ENCODE measurements at regions not wholly inside any gene's neighbourhood (a gene's known extent, or its start where the extent isn't known, plus 50 kb on each side); places are given as distances from the start of the nearest gene placed in this dataset.

- Histone ChIP-seq H3K9me3 (ENCODE audit: low read length) (peaks cover 26% of the 10 kb centered on the region), H3K9me2 (replicated peaks; ENCODE audit: low read length) (no peaks in the 10 kb centered on the region), H4K20me1 (ENCODE audit: low read length) (no peaks in the 10 kb centered on the region), H3K36me3 (ENCODE audit: low read depth, low read length) (peaks cover 21% of the 10 kb centered on the region), H3F3A (ENCODE audit: low read length, unreplicated experiment) (peaks cover 2% of the 10 kb centered on the region), H3K4me1 (ENCODE audit: insufficient read depth, low read length) (peaks cover 39% of the 10 kb centered on the region), H3K4me3 (ENCODE audit: low read length) (no peak overlapping the region), H3K4me2 (ENCODE audit: low read length) (no peak overlapping the region), H3K27ac (ENCODE audit: low read length) (no peak overlapping the region), H2AFZ (ENCODE audit: low read length) (no peak overlapping the region), H3K27me3 (ENCODE audit: low read length) (no peaks in the 10 kb centered on the region), H3K9ac (ENCODE audit: low read length) (no peak overlapping the region), H3K79me2 (ENCODE audit: low read length) (no peaks in the 10 kb centered on the region)
- CTCF ChIA-PET, result no interaction called here
- ATAC-seq, result no peak
- no peak for TF ChIP-seq CTCF (conservative IDR thresholded peaks at IDR 0.05; ENCODE audit: low read depth, low read length)
- no peak for TF ChIP-seq EZH2 (IDR thresholded peaks at IDR 0.05; ENCODE audit: low read length, unreplicated experiment)
- no peak for TF ChIP-seq EZH2phosphoT487 (IDR thresholded peaks at IDR 0.05; ENCODE audit: borderline replicate concordance, low read length)
- intact Hi-C loops (cut with micrococcal nuclease), result no loop called here
- POLR2A ChIA-PET (ENCODE audit: unreplicated experiment), result no interaction called here
- no peak for DNase-seq
- no TSS peak for BruUV-seq (replicated peaks)
These were observed 340.6 kb downstream of the RND3 start for GRCh38 chr2:150146879-150147278.

DNA sequence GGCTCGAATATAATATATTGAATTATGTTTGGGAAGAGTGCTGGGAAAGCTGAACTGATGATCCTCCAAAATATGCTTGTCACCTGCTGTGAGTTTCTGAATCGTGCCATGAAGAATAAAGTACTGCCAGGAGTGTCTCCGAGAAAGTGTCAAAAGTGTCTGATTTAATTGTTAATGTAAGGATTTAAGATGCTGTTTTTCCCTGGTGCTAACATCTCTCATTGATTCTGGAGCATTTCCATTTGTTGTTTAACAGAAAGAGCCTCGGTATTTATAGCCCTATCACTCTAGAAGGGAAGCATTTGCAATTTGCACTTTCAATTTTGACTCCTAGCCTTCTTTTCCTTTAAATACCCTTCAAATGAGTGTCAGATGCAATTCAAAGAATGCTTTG lies 342.2 kb downstream of the RND3 start:
- no peaks in the 10 kb centered on the region for H4K20me1 ChIP-seq (ENCODE audit: low read length)
- H3F3A ChIP-seq (ENCODE audit: low read length, unreplicated experiment), result peaks cover 10% of the 10 kb centered on the region
- peaks cover 26% of the 10 kb centered on the region for H3K9me3 ChIP-seq (ENCODE audit: low read length)
- CTCF ChIA-PET, result no interaction called here
- H3K4me1 ChIP-seq (ENCODE audit: insufficient read depth, low read length), result peaks cover 54% of the 10 kb centered on the region
- H3K9me2 ChIP-seq (replicated peaks; ENCODE audit: low read length), result no peaks in the 10 kb centered on the region
- no peak overlapping the region for H3K4me2 ChIP-seq (ENCODE audit: low read length)
- H3K36me3 ChIP-seq (ENCODE audit: low read depth, low read length), result peaks cover 21% of the 10 kb centered on the region
- no peaks in the 10 kb centered on the region for H3K79me2 ChIP-seq (ENCODE audit: low read length)
- no TSS peak for BruUV-seq (replicated peaks)
- H3K4me3 ChIP-seq (ENCODE audit: low read length), result no peak overlapping the region
- no peaks in the 10 kb centered on the region for H3K27me3 ChIP-seq (ENCODE audit: low read length)
- POLR2A ChIA-PET (ENCODE audit: unreplicated experiment), result no interaction called here
- no peak overlapping the region for H2AFZ ChIP-seq (ENCODE audit: low read length)
- H3K9ac ChIP-seq (ENCODE audit: low read length), result no peak overlapping the region
- intact Hi-C loops (cut with micrococcal nuclease), result no loop called here
- peak overlapping the region; percentile 98 for H3K27ac ChIP-seq (ENCODE audit: low read length)
- no peak for ATAC-seq
- DNase-seq, result no peak
- TF ChIP-seq EZH2 (IDR thresholded peaks at IDR 0.05; ENCODE audit: low read length, unreplicated experiment), result no peak
- TF ChIP-seq EZH2phosphoT487 (IDR thresholded peaks at IDR 0.05; ENCODE audit: borderline replicate concordance, low read length), result no peak
- TF ChIP-seq CTCF (conservative IDR thresholded peaks at IDR 0.05; ENCODE audit: low read depth, low read length), result no peak

GRCh38 chr2:150144546-150145298 lies 342.7 kb downstream of the RND3 start:
- peak overlapping the region; percentile 82; the same call in 1 of the 2 replicates for H3K9ac ChIP-seq (ENCODE audit: low read length)

More at GRCh38 chr2:150144546-150145298, 342.7 kb downstream of the RND3 start:
- CTCF ChIA-PET, result no interaction called here
- H3K79me2 ChIP-seq (ENCODE audit: low read length), result no peaks in the 10 kb centered on the region
- H4K20me1 ChIP-seq (ENCODE audit: low read length), result no peaks in the 10 kb centered on the region
- no peak for ATAC-seq
- POLR2A ChIA-PET (ENCODE audit: unreplicated experiment), result no interaction called here
- no peak overlapping the region for H3K4me2 ChIP-seq (ENCODE audit: low read length)
- H3K9me3 ChIP-seq (ENCODE audit: low read length), result peaks cover 26% of the 10 kb centered on the region
- peaks cover 57% of the 10 kb centered on the region for H3K4me1 ChIP-seq (ENCODE audit: insufficient read depth, low read length)
- TF ChIP-seq EZH2 (IDR thresholded peaks at IDR 0.05; ENCODE audit: low read length, unreplicated experiment) (no peak), EZH2phosphoT487 (IDR thresholded peaks at IDR 0.05; ENCODE audit: borderline replicate concordance, low read length) (no peak), CTCF (conservative IDR thresholded peaks at IDR 0.05; ENCODE audit: low read depth, low read length) (no peak)
- peak overlapping the region; percentile 98 for H3K27ac ChIP-seq (ENCODE audit: low read length)
- H3F3A ChIP-seq (ENCODE audit: low read length, unreplicated experiment), result peaks cover 10% of the 10 kb centered on the region
- H3K4me3 ChIP-seq (ENCODE audit: low read length), result no peak overlapping the region
- H3K9me2 ChIP-seq (replicated peaks; ENCODE audit: low read length), result no peaks in the 10 kb centered on the region
- H3K27me3 ChIP-seq (ENCODE audit: low read length), result no peaks in the 10 kb centered on the region
- intact Hi-C loops (cut with micrococcal nuclease), result no loop called here
- peak; percentile 39 for DNase-seq
- peaks cover 21% of the 10 kb centered on the region for H3K36me3 ChIP-seq (ENCODE audit: low read depth, low read length)
- no TSS peak for BruUV-seq (replicated peaks)
- no peak overlapping the region for H2AFZ ChIP-seq (ENCODE audit: low read length)

Data from PC-3 (cell line).